GM12891 (cell line): ENCODE measurements at regions not wholly inside any gene's neighbourhood (a gene's known extent, or its start where the extent isn't known, plus 50 kb on each side); places are given as distances from the start of the nearest gene placed in this dataset.

Experiments
- POLR2A ChIP-seq: IDR thresholded peaks from 2 replicates; pipeline ENCODE4 v1.6.1; 2011; ENCODE audit warnings: low read depth, low read length, control low read depth
- POLR2AphosphoS5 ChIP-seq: IDR thresholded peaks from 2 replicates; pipeline ENCODE4 v1.6.1; 2011; ENCODE audit warnings: low read depth, low read length, control low read depth
- SPI1 ChIP-seq: IDR thresholded peaks from 2 replicates; pipeline ENCODE4 v1.6.1; 2011; ENCODE audit warnings: low read depth, low read length, control low read depth
- TAF1 ChIP-seq: IDR thresholded peaks from 2 replicates; pipeline ENCODE4 v1.6.1; 2011; ENCODE audit warnings: low read depth, low read length, control low read depth

DNA sequence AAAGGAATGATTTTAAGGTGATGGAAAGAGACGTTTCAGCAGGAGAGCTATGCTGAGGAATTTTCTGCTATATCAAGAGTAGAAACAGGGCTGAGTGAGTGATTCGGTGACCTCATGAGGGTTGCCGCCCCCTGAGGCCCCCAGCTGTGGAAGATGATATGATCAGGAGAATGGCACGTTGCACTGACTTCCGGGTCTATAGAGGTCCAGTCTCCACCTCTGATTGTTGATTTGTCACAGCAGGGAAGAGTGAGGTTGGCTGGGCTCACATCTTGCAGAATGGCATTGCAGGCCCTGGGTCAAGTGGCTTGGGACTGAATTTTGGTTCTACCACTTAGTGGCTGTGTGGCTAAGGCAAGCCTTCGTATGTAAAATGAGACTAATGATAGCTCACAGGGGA lies 205.1 kb downstream of the SNX19 start:
- TF ChIP-seq POLR2AphosphoS5 (no peak), TAF1 (no peak), POLR2A (no peak), SPI1 (no peak)
